Memory B cell (primary cell): ENCODE measurements at regions not wholly inside any gene's neighbourhood (a gene's known extent, or its start where the extent isn't known, plus 50 kb on each side); places are given as distances from the start of the nearest gene placed in this dataset.
A peak's percentile ranks its signal among the peaks of the same experiment; 100 is the strongest.
"Not testable (repeated sequence)": the region's sequence is repeated elsewhere in the genome, so short reads cannot be mapped to it uniquely, and the experiment has no call there.

ENCODE experiments used
- ATAC-seq: fragments of 150-1000 bp; cut with Tn5 transposase; 2 replicates; pipeline ENCODE4 v1.10.0; 2021; ENCODE audit warnings: low read depth, mild to moderate bottlenecking, moderate library complexity
- DNase-seq, 2 donors: peaks; one replicate each; pipeline ENCODE4 v3.0.0; 2022; ENCODE audit warnings: low spot score in 2 of 2
- H3K27ac Mint-ChIP-seq: one replicate; pipeline ENCODE4 v1.8.0; 2022; ENCODE audit warnings: mild to moderate bottlenecking, moderate library complexity, mixed read lengths
- H3K27me3 Mint-ChIP-seq: one replicate; pipeline ENCODE4 v1.8.0; 2022; ENCODE audit warnings: mixed read lengths
- H3K36me3 Mint-ChIP-seq: one replicate; pipeline ENCODE4 v1.8.0; 2022; ENCODE audit warnings: mild to moderate bottlenecking, mixed read lengths
- H3K4me1 Mint-ChIP-seq: one replicate; pipeline ENCODE4 v1.8.0; 2022; ENCODE audit warnings: mixed read lengths
- H3K4me3 Mint-ChIP-seq: one replicate; pipeline ENCODE4 v1.8.0; 2022; ENCODE audit warnings: mild to moderate bottlenecking, moderate library complexity, mixed read lengths
- H3K9me3 Mint-ChIP-seq: one replicate; pipeline ENCODE4 v1.8.0; 2022; ENCODE audit warnings: mixed read lengths

DNA sequence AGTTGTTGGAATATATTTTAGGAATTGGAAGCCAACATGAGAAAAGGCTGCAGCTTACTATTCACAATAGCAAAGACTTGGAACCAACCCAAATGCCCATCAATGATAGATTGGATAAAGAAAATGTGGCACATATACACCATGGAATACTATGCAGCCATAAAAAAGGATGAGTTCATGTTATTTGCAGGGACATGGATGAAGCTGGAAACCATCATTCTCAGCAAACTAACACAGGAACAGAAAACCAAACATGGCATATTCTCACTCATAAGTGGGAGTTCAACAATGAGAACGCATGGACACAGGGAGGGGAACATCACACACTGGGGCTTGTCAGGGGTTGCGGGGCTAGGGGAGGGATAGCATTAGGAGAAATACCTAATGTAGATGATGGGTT is 192.1 kb upstream of the ANK3 start:
- not testable (repeated sequence) for H3K27ac Mint-ChIP-seq

DNA sequence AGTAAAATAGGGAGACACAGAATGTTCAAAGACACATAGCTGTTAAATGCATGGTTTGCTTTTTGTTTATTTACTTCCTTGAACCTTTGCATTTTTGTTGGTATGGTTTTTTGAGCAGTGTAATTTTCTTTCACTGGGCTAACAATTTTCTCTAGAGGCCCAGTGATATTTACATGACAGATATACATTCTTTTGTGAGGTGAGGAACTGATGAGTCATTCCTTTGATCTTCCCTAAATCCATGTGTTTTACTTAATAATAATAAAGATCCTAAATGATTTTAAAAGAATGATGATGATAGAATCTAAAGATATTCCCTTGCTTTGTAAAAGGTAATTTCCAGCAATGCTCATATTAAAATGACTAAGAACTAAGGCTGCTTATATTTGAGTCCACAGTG is 188.5 kb upstream of the ANK3 start:
- H3K36me3 Mint-ChIP-seq, result peaks cover 19% of the 10 kb centered on the region
- H3K4me1 Mint-ChIP-seq, result peaks cover 11% of the 10 kb centered on the region
- no peaks in the 10 kb centered on the region for H3K27me3 Mint-ChIP-seq
- DNase-seq (no peak), ATAC-seq (no peak)
- H3K4me3 Mint-ChIP-seq, result no peak overlapping the region
- H3K9me3 Mint-ChIP-seq, result peaks cover 2% of the 10 kb centered on the region
- H3K27ac Mint-ChIP-seq, result no peak overlapping the region

More for the DNA sequence above, 192.1 kb upstream of the ANK3 start:
- not testable (repeated sequence) for H3K9me3 Mint-ChIP-seq, ATAC-seq, H3K4me1 Mint-ChIP-seq, DNase-seq, H3K4me3 Mint-ChIP-seq, H3K27me3 Mint-ChIP-seq
- peaks cover 27% of the 10 kb centered on the region for H3K36me3 Mint-ChIP-seq

DNA sequence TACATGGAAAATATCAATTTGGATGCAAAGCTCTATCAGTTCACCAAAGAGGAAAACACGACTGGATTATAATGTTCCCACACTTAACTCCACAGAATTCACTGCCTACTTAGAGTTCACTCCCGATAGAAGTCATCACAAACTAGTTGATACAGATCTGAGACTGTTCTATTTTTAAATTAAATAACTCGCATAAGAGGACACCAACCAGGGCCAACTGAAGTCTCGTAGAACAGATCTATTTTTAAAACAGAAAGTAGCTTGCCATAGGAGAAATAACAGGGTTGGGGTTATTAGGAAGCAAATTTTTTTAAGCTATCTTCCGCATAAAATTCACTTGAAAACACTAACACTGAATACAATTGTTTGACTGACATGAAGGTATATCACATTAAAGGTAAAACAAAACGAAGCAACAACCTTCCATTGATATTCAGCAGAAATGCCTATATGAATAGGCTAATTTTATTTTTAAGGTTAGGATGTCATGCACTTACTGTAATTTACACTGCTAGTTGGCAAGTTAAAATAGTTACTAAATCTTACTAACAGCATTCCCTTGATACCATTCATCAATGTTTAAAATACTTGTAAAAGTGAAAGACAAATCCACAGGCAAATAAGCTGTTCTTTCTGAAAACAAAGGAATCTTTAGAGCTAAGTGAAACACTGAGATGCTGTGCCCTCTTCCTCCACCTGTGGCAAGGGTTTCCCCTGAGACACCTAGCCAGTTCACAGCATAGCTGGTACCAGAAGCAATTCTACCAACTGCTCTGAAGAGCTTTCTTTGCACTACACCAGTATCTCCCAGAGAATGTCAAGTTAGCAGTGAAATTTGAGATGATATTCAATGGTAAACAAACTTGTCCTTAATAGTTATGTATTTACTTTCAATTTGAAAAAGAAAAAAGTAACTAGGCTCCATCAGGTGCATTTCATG is 186.7 kb upstream of the ANK3 start:
- H3K27me3 Mint-ChIP-seq, result no peaks in the 10 kb centered on the region
- H3K4me3 Mint-ChIP-seq, result no peak overlapping the region
- peaks cover 20% of the 10 kb centered on the region for H3K4me1 Mint-ChIP-seq
- no peak overlapping the region for H3K27ac Mint-ChIP-seq
- DNase-seq, result no peak
- ATAC-seq, result peak; percentile 51
- H3K36me3 Mint-ChIP-seq, result peaks cover 11% of the 10 kb centered on the region
- no peaks in the 10 kb centered on the region for H3K9me3 Mint-ChIP-seq

DNA sequence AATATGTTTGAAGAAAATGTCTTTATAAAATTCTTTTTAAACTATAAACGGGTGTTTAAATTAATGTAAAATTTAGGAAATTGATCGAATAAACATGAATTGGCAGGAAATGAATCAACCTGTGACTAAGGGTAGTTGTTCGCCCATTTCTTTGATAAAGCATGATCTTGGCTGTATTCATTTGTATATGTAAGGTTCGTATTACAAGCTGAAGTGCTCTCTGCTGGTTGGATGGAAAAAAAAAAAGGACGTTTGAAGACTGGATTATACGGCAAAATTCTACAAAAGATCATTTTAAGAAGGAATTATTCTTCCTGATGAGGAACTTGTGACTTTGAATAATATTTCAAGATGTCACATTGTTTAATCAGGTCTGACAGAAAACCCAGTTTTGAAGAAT is 185.4 kb upstream of the ANK3 start:
- no peak for DNase-seq
- Mint-ChIP-seq H3K4me3 (no peak overlapping the region), H3K27me3 (no peaks in the 10 kb centered on the region), H3K27ac (no peak overlapping the region), H3K9me3 (no peaks in the 10 kb centered on the region), H3K36me3 (peaks cover 16% of the 10 kb centered on the region), H3K4me1 (peaks cover 25% of the 10 kb centered on the region)
- no peak for ATAC-seq

DNA sequence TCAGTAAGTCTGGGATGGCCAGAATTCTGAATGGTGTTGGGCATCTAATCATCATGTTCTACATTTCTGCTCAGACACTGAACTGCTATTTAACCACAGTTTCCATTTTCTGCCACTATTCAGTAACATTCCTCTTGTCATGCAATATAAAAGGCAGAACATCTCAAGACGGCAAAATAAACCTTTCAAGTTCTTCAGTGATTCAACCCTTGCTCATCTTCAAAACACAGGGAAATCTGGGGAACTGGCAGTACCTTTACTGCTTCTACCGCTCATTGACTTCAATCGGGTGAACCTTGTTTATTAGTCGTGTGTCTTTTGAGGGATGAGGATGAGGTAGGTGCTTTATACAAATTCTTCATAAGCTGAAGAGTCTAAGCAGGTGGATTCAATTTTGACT is 184.7 kb upstream of the ANK3 start:
- Mint-ChIP-seq H3K27me3 (no peaks in the 10 kb centered on the region), H3K4me1 (peaks cover 26% of the 10 kb centered on the region), H3K36me3 (peaks cover 18% of the 10 kb centered on the region), H3K4me3 (no peak overlapping the region), H3K27ac (no peak overlapping the region), H3K9me3 (no peaks in the 10 kb centered on the region)
- ATAC-seq, result no peak
- DNase-seq, result no peak

DNA sequence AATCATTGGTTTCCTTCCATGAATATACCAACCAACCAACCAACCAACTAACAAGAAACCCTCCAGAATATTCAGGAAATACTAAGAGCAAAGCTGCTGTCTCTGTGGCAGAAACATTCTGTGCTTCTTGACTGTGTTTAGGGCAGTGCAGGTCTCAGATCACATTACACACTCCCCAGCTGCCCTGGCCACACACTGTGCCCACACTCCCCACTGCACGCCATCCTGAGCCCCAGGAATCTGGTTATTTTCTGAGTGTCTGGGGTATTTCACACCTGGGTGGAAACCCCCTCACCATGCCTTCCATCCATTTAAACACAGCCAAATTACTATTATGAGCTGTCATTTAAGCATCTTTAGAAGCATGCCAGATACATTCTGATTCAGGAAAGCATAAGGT is 183.7 kb upstream of the ANK3 start:
- no peak for ATAC-seq
- no peak for DNase-seq
- peaks cover 26% of the 10 kb centered on the region for H3K4me1 Mint-ChIP-seq

DNA sequence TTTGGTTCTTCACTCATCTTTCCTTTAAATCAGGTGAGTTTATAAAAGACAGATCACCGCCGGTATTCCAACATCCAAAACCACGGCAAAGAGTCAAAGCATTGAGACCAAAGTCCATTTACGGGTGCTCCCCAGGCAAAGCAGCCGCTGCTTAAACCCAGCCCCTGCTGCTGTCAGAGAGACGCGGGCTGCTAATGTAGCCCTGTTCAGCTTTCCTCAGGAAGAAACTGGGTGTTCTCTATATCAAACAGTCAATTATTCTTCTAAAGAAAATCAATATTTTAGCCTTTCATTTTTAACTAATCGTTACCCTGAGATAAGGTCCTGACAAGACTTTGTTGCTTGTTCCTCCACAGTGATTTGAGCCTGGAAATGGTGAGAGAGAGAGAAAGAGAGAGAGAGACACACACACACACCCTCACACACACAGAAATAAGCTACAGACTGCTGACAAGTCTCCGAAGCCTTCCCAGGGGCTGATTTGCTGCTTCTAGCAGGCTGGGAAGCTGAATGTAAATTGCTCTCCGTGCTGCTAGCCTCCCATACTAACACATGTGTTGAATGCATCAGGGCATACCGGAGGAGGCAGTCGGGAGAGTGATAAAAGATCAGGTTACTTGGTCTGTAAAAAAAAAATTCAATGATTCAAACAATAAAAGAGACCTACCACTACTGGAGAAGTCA is 183.0 kb upstream of the ANK3 start:
- peak overlapping the region; percentile 12 for H3K27ac Mint-ChIP-seq
- peaks cover 16% of the 10 kb centered on the region for H3K36me3 Mint-ChIP-seq
- peak overlapping the region; percentile 71 for H3K4me3 Mint-ChIP-seq
- no peaks in the 10 kb centered on the region for H3K27me3 Mint-ChIP-seq
- peak; percentile 54 for ATAC-seq
- H3K9me3 Mint-ChIP-seq, result peaks cover 3% of the 10 kb centered on the region
- H3K4me1 Mint-ChIP-seq, result peaks cover 26% of the 10 kb centered on the region
- DNase-seq, result no peak

More for the DNA sequence above, 183.7 kb upstream of the ANK3 start:
- Mint-ChIP-seq H3K9me3 (no peaks in the 10 kb centered on the region), H3K27ac (no peak overlapping the region), H3K36me3 (peaks cover 12% of the 10 kb centered on the region), H3K4me3 (no peak overlapping the region), H3K27me3 (no peaks in the 10 kb centered on the region)

DNA sequence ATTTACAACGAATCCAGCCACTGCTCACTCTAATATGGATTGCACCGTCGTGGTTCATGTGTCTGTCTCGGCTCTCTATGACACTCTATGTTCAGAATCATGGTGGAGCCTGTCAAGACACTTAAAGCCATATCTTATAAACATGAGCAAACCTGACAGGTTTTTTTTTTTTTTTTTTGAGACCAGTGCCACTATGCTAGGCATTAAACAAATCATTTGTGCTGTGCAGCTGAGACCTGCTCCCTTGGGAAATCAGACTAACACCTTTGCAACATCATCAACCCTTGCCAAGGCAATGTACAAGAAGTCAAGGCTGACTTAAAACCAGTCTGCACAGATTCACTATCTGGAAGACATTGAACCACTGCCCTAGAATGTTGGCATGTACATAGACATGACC is 181.2 kb upstream of the ANK3 start:
- no peak overlapping the region for H3K27ac Mint-ChIP-seq
- H3K4me3 Mint-ChIP-seq, result no peak overlapping the region
- ATAC-seq, result no peak
- H3K27me3 Mint-ChIP-seq, result peaks cover 3% of the 10 kb centered on the region
- peaks cover 23% of the 10 kb centered on the region for H3K4me1 Mint-ChIP-seq
- peaks cover 6% of the 10 kb centered on the region for H3K9me3 Mint-ChIP-seq
- H3K36me3 Mint-ChIP-seq, result peaks cover 23% of the 10 kb centered on the region
- DNase-seq, result no peak

DNA sequence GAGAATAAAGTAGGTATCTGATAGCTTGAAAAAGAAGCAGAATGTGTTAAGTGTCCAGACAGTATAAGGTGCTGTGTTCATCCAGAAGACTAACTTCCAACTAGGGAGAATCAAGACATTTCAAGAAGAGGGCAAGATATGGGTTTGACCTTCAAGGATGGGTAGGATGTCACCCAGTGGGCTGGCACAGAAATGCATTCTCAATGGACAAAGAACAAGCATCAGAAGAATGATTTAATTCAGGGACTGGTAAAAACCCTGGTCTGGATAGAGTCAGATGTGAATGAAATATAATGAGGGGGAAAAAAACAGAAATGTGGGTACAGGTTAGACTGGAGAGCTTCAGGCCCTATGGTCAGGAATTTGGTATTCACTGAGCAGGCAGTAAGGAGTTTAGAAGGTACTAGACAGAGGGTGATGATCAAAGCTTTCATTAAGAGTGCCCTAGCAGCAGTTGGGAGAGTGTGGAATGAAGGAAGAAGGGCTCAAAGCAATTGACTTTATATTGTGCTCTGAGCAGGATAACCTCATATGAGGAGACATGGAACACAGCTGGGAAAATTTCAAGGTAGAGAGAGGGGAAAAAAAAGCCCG is 180.7 kb upstream of the ANK3 start:
- peaks cover 28% of the 10 kb centered on the region for H3K36me3 Mint-ChIP-seq
- no peak overlapping the region for H3K27ac Mint-ChIP-seq
- ATAC-seq (no peak), DNase-seq (no peak)
- H3K4me1 Mint-ChIP-seq, result peaks cover 23% of the 10 kb centered on the region
- no peak overlapping the region for H3K4me3 Mint-ChIP-seq
- H3K27me3 Mint-ChIP-seq, result peaks cover 3% of the 10 kb centered on the region
- peaks cover 10% of the 10 kb centered on the region for H3K9me3 Mint-ChIP-seq

DNA sequence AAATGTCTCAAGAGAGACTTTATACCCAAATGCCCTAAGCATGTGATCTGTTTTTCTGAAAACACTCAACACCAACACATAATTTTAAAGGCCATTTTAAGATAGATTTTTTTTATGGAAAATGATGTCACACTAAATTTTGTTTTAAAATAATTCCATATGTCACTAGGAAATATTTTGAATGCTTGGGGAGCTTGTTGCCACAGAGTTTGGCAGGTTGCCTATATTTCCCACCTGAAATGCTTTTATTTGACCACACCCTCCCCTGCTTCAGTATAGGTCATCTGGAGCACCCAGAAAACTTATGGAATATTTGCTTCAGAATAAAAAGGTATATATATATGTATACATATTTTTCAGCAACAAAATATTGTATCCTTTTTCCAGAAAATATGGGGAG is 180.0 kb upstream of the ANK3 start:
- peaks cover 10% of the 10 kb centered on the region for H3K9me3 Mint-ChIP-seq
- peaks cover 28% of the 10 kb centered on the region for H3K36me3 Mint-ChIP-seq
- no peak for DNase-seq
- peaks cover 23% of the 10 kb centered on the region for H3K4me1 Mint-ChIP-seq
- no peak overlapping the region for H3K27ac Mint-ChIP-seq
- H3K4me3 Mint-ChIP-seq, result no peak overlapping the region
- ATAC-seq, result no peak
- H3K27me3 Mint-ChIP-seq, result peaks cover 3% of the 10 kb centered on the region

DNA sequence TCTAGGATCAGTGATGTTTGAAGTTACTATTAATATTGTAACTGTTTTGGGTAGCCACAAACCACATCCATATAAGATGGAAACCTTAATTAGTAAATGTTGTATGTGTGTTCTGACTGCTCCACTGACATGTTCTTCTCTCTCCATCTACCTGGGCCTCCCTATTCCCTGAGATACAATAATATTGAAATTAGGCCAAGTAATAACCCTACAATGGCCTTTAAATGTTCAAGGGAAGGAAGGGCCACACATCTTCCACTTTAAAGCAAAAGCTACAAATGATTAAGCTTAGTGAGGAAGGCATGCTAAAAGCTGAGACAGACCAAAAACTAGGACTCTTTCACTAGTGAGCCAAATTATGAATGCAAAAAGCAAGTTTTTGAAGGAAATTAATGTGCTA is 176.4 kb upstream of the ANK3 start:
- DNase-seq, result no peak
- Mint-ChIP-seq H3K27me3 (peaks cover 3% of the 10 kb centered on the region), H3K36me3 (peaks cover 28% of the 10 kb centered on the region), H3K27ac (no peak overlapping the region), H3K9me3 (peaks cover 10% of the 10 kb centered on the region), H3K4me1 (peaks cover 13% of the 10 kb centered on the region), H3K4me3 (no peak overlapping the region)
- no peak for ATAC-seq

DNA sequence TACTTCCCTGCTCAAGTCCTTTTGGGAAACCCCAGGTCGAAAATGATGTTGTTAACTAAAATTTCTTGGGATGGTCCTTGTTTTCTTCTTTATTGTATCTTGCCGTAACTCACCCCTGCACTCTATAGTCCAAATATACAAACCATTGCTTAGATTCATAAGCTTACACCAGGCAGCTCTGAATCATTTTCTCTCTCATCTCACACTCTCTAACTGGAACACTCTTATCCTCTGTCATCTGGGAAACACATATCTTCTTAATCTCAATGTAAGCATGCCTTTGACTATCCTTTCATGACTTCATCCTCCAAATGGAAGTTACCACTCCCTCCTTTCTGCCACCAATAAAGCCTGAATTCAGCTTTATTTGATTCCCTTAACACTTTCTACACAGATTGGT is 175.8 kb upstream of the ANK3 start:
- no peak for ATAC-seq
- Mint-ChIP-seq H3K27me3 (peaks cover 3% of the 10 kb centered on the region), H3K9me3 (peaks cover 10% of the 10 kb centered on the region), H3K27ac (no peak overlapping the region), H3K4me1 (peaks cover 11% of the 10 kb centered on the region), H3K4me3 (no peak overlapping the region), H3K36me3 (peaks cover 27% of the 10 kb centered on the region)
- no peak for DNase-seq

DNA sequence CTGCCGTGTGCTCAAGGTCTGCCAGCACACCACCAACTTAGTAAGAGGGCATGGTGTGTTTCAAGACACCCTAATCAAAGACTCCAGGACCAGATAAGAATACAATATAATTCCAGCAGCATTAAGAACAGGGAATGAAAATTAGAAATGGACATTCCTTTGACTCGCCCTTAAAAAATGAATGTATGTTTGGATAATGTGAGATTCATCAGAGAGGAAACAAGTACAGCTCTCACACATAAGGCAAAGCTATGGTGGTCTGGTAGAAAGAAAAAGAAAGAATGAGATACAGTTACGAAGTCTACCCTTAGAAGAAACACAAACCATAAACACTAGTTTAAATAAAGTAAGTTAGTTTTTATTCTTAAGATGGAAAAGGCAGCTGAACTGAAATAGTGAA is 174.8 kb upstream of the ANK3 start:
- Mint-ChIP-seq H3K27me3 (peaks cover 3% of the 10 kb centered on the region), H3K27ac (no peak overlapping the region), H3K4me1 (peaks cover 6% of the 10 kb centered on the region), H3K4me3 (no peak overlapping the region), H3K36me3 (peaks cover 21% of the 10 kb centered on the region), H3K9me3 (peaks cover 10% of the 10 kb centered on the region)
- ATAC-seq (no peak), DNase-seq (no peak)

DNA sequence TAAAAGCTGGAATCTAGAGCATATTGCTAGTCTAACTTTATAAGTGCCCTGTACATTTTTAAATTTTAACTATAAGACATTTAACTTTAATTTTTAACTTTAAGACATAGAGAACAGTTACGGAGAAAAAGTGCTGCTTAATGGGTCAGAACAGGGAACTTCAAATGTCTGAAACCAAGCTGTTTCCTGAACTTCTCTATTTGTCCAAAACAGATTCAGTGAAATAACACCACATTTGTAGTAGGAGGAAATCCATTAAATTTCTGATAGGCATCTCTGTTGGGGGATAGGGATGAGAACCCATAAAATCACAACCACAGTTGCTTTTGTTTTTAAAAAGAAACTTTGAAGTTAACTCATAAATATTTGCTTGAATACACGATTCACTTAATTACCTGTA is 170.8 kb upstream of the ANK3 start:
- H3K9me3 Mint-ChIP-seq, result peaks cover under 1% of the 10 kb centered on the region
- no peak overlapping the region for H3K27ac Mint-ChIP-seq
- H3K27me3 Mint-ChIP-seq, result no peaks in the 10 kb centered on the region
- ATAC-seq (no peak), DNase-seq (no peak)
- H3K4me1 Mint-ChIP-seq, result peaks cover 5% of the 10 kb centered on the region
- no peak overlapping the region for H3K4me3 Mint-ChIP-seq
- H3K36me3 Mint-ChIP-seq, result peaks cover 5% of the 10 kb centered on the region
